Endothelial cell of umbilical vein (primary cell): ENCODE measurements at regions not wholly inside any gene's neighbourhood (a gene's known extent, or its start where the extent isn't known, plus 50 kb on each side); places are given as distances from the start of the nearest gene placed in this dataset.
"Not testable (repeated sequence)": the region's sequence is repeated elsewhere in the genome, so short reads cannot be mapped to it uniquely, and the experiment has no call there.

Experiments
- BruUV-seq: library from RNA; stranded (reverse); fragments of 400-500 nt; replicated peaks from 2 replicates; lab custom pipeline; 2021; lab: Mats Ljungman, UMichigan
- CTCF ChIA-PET: fragments of 300-600, 350-600 bp; sonication (Branson Sonifier 250); formaldehyde crosslinking; loops from one replicate; lab custom pipeline; 2021; ENCODE audit warnings: antibody characterized with exemption, inconsistent platforms; lab: Charles Lee
- POLR2A ChIA-PET: fragments of 300-600, 350-600 bp; sonication (Branson Sonifier 250); formaldehyde crosslinking; loops from one replicate; lab custom pipeline; 2021; ENCODE audit warnings: antibody characterized with exemption, inconsistent platforms; lab: Charles Lee
- DNase-seq: peaks from one replicate; pipeline ENCODE4 v3.0.0-alpha.2; 2011; ENCODE audit warnings: low read depth, low spot score
- FAIRE-seq: peaks from 2 replicates; lab custom pipeline; 2011; peaks lifted over from hg19 to GRCh38; lab: Jason Lieb, UNC
- H2AFZ ChIP-seq: 2 replicates; pipeline ENCODE4 v1.6.0; 2012; ENCODE audit warnings: low read depth, low read length, control low read depth, inconsistent platforms
- H3K27ac ChIP-seq: 2 replicates; pipeline ENCODE4 v1.5.1; 2011; ENCODE audit warnings: low read depth, mild to moderate bottlenecking, control low read depth, low read length, moderate library complexity; ENCODE audit not compliant: insufficient read depth
- H3K27me3 ChIP-seq, 2 experiments: 2 replicates each; pipeline versions ENCODE4 v1.6.0 to v1.6.1; 2011; ENCODE audit warnings: low read length in 2 of 2, mixed read lengths in 1 of 2; ENCODE audit not compliant: control insufficient read depth in 2 of 2, insufficient read depth in 2 of 2
- H3K36me3 ChIP-seq, 2 experiments: 2 replicates in 1 of 2; 3 replicates in 1 of 2; pipeline ENCODE4 v1.5.1; 2011; ENCODE audit warnings: low read length in 2 of 2, mild to moderate bottlenecking in 1 of 2, moderate library complexity in 1 of 2; ENCODE audit not compliant: control insufficient read depth in 2 of 2, insufficient read depth in 2 of 2; ENCODE audit errors: extremely low read depth in 1 of 2
- H3K4me1 ChIP-seq: 3 replicates; pipeline ENCODE4 v1.5.1; 2011; ENCODE audit warnings: mild to moderate bottlenecking, low read length; ENCODE audit not compliant: control insufficient read depth, insufficient read depth; ENCODE audit errors: extremely low read depth
- H3K4me2 ChIP-seq: 2 replicates; pipeline ENCODE4 v1.6.1; 2011; ENCODE audit warnings: low read length, control low read depth, mixed read lengths; ENCODE audit not compliant: insufficient read depth
- H3K4me3 ChIP-seq, 3 experiments: fragments of 200-600 bp in 1 of 3; sonication (generic), shearing (Covaris generic) in 1 of 3; replicated peaks in 1 of 3; 2 replicates each; pipeline ENCODE4 v1.5.1; 2011 to 2016; ENCODE audit warnings: control low read depth in 3 of 3, low read length in 3 of 3, mild to moderate bottlenecking in 2 of 3, inconsistent platforms in 1 of 3, low read depth in 1 of 3, moderate library complexity in 1 of 3; ENCODE audit not compliant: insufficient read depth in 1 of 3
- H3K79me2 ChIP-seq: 2 replicates; pipeline ENCODE4 v1.6.0; 2012; ENCODE audit warnings: low read length, inconsistent platforms; ENCODE audit not compliant: control insufficient read depth, insufficient read depth
- H3K9ac ChIP-seq: replicated peaks from 2 replicates; pipeline ENCODE3; 2011; ENCODE audit warnings: low read length, control low read depth; ENCODE audit not compliant: insufficient read depth; ENCODE audit errors: extremely low read depth
- H3K9me1 ChIP-seq: replicated peaks from 3 replicates; pipeline ENCODE4 v1.6.0; 2011; ENCODE audit warnings: mild to moderate bottlenecking, low read length; ENCODE audit not compliant: control insufficient read depth, insufficient read depth; ENCODE audit errors: extremely low read depth
- H3K9me3 ChIP-seq: replicated peaks from 2 replicates; pipeline ENCODE4 v1.5.1; 2012; ENCODE audit warnings: low read length, inconsistent platforms; ENCODE audit not compliant: control insufficient read depth, insufficient read depth
- H4K20me1 ChIP-seq: replicated peaks from 2 replicates; pipeline ENCODE3; 2011; ENCODE audit warnings: mild to moderate bottlenecking, low read length; ENCODE audit not compliant: control insufficient read depth, insufficient read depth; ENCODE audit errors: extremely low read depth
- CTCF ChIP-seq, 2 donors: IDR thresholded peaks; 1 replicate in 1 of 2; 2 replicates in 1 of 2; pipeline ENCODE4 v1.5.1; 2011; ENCODE audit warnings: low read length in 2 of 2, mild to moderate bottlenecking in 2 of 2, moderate library complexity in 2 of 2, control low read depth in 1 of 2, inconsistent platforms in 1 of 2, low read depth in 1 of 2; ENCODE audit not compliant: insufficient read depth in 1 of 2; ENCODE audit errors: extremely low read depth in 1 of 2
- EZH2 ChIP-seq: IDR thresholded peaks from 2 replicates; pipeline ENCODE4 v1.6.1; 2012; ENCODE audit warnings: borderline replicate concordance, low read depth, mild to moderate bottlenecking, moderate library complexity, low read length, inconsistent platforms; ENCODE audit not compliant: severe bottlenecking
- FOS ChIP-seq: IDR thresholded peaks from 2 replicates; pipeline ENCODE4 v1.6.1; 2011; ENCODE audit warnings: mild to moderate bottlenecking, low read length, moderate library complexity, borderline replicate concordance; ENCODE audit not compliant: insufficient read depth
- GATA2 ChIP-seq: IDR thresholded peaks from 2 replicates; pipeline ENCODE4 v1.7.0; 2011; ENCODE audit warnings: low read depth, mild to moderate bottlenecking, moderate library complexity, mixed read lengths, low read length; ENCODE audit not compliant: insufficient read length, insufficient read depth
- JUN ChIP-seq: IDR thresholded peaks from 2 replicates; pipeline ENCODE4 v1.6.1; 2011; ENCODE audit warnings: borderline replicate concordance, low read depth; ENCODE audit not compliant: insufficient read length, insufficient read depth
- MAX ChIP-seq: IDR thresholded peaks from 2 replicates; pipeline ENCODE4 v1.6.1; 2011; ENCODE audit not compliant: insufficient read depth, insufficient read length
- MYC ChIP-seq: IDR thresholded peaks from one replicate; pipeline ENCODE4 v1.6.1; 2011; ENCODE audit warnings: mild to moderate bottlenecking, low read depth, low read length
- POLR2A ChIP-seq: IDR thresholded peaks from 2 replicates; pipeline ENCODE4 v1.6.1; 2012; ENCODE audit warnings: low read depth, mild to moderate bottlenecking, control low read depth, low read length
- POLR2AphosphoS5 ChIP-seq: IDR thresholded peaks from 2 replicates; pipeline ENCODE4 v1.6.1; 2012; ENCODE audit warnings: low read depth, mild to moderate bottlenecking, control low read depth, low read length, moderate library complexity; ENCODE audit not compliant: insufficient read depth
- dilution Hi-C: fragments of 300-500 bp; cut with MboI; formaldehyde crosslinking; loops from one replicate; pipeline ENCODE4 v1.15.0; 2019; ENCODE audit warnings: low sequenced_read_pairs; ENCODE audit not compliant: extremely low pct_ligation_motif_present
- intact Hi-C: fragments of 100-400 bp; cut with micrococcal nuclease; formaldehyde crosslinking; loops from one replicate; pipeline ENCODE4 v1.10.0; 2022

GRCh38 chr21:9728219-9728992 is 793.0 kb upstream of the TPTE start:
- H3K27ac ChIP-seq, DNase-seq, H3K9ac ChIP-seq, intact Hi-C loops, H3K4me2 ChIP-seq, H2AFZ ChIP-seq, H3K27me3 ChIP-seq, H3K4me1 ChIP-seq, FAIRE-seq, H3K9me1 ChIP-seq, H4K20me1 ChIP-seq, BruUV-seq, H3K4me3 ChIP-seq, H3K79me2 ChIP-seq, H3K36me3 ChIP-seq, CTCF ChIA-PET, POLR2A ChIA-PET, dilution Hi-C loops: not testable (repeated sequence)
- H3K9me3 ChIP-seq = peaks cover 11% of the 10 kb centered on the region

- FAIRE-seq (no peak), DNase-seq (no peak)
- ChIA-PET CTCF (no interaction called here), POLR2A (no interaction called here)
- Histone ChIP-seq H3K4me3 (no peak overlapping the region), H3K27ac (no peak overlapping the region), H3K36me3 (no peaks in the 10 kb centered on the region), H3K9me3 (peaks cover 22% of the 10 kb centered on the region), H3K9me1 (no peaks in the 10 kb centered on the region), H3K9ac (no peak overlapping the region), H3K4me1 (no peaks in the 10 kb centered on the region), H4K20me1 (no peaks in the 10 kb centered on the region), H3K4me2 (no peak overlapping the region), H3K79me2 (no peaks in the 10 kb centered on the region), H2AFZ (no peak overlapping the region), H3K27me3 (no peaks in the 10 kb centered on the region)
- no TSS peak for BruUV-seq
- dilution Hi-C loops (no loop called here), intact Hi-C loops (no loop called here)
- TF ChIP-seq MAX (no peak), MYC (no peak), JUN (no peak), CTCF (IDR thresholded peaks at IDR 0.05; ENCODE audit: extremely low read depth in 1 of 2, insufficient read depth in 1 of 2, low read depth in 1 of 2, low read length in 2 of 2) (no peak), FOS (no peak), POLR2AphosphoS5 (no peak), EZH2 (no peak), POLR2A (no peak), GATA2 (no peak)
Measured at GRCh38 chr21:9730866-9731265, 790.5 kb upstream of the TPTE start.

GRCh38 chr21:9731317-9731716 is 790.1 kb upstream of the TPTE start:
- H3K9ac ChIP-seq, H4K20me1 ChIP-seq, H3K27ac ChIP-seq, BruUV-seq, CTCF ChIA-PET, H3K4me2 ChIP-seq, H3K79me2 ChIP-seq, FAIRE-seq, H2AFZ ChIP-seq, H3K4me3 ChIP-seq, POLR2A ChIA-PET, DNase-seq, H3K9me1 ChIP-seq, dilution Hi-C loops, H3K4me1 ChIP-seq, intact Hi-C loops, H3K27me3 ChIP-seq, H3K36me3 ChIP-seq: not testable (repeated sequence)
- H3K9me3 ChIP-seq = peaks cover 22% of the 10 kb centered on the region
